ENCODE measurements at regions not wholly inside any gene's neighbourhood (a gene's known extent, or its start where the extent isn't known, plus 50 kb on each side); places are given as distances from the start of the nearest gene placed in this dataset.

DNA sequence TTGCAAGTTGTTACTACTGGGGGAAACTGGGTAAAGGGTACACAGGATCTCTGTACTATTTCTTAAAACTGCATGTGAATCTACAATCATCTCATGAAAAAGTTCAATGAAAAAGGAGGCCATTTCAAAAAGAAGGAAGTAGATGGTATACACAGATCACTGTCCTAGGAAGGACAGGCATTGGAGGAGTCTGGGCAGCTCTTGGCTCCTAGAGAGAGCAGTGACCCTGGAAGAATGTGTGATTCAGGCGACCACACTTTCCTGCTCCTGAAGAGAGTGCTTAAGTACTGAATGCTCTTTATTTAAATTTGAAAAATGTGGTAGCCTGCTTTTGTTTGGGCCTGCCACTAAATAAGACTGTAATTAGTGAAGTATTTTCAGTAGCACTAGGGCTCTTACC, 318.1 kb upstream of the CASK start:
- TF ChIP-seq, protein P1, sequence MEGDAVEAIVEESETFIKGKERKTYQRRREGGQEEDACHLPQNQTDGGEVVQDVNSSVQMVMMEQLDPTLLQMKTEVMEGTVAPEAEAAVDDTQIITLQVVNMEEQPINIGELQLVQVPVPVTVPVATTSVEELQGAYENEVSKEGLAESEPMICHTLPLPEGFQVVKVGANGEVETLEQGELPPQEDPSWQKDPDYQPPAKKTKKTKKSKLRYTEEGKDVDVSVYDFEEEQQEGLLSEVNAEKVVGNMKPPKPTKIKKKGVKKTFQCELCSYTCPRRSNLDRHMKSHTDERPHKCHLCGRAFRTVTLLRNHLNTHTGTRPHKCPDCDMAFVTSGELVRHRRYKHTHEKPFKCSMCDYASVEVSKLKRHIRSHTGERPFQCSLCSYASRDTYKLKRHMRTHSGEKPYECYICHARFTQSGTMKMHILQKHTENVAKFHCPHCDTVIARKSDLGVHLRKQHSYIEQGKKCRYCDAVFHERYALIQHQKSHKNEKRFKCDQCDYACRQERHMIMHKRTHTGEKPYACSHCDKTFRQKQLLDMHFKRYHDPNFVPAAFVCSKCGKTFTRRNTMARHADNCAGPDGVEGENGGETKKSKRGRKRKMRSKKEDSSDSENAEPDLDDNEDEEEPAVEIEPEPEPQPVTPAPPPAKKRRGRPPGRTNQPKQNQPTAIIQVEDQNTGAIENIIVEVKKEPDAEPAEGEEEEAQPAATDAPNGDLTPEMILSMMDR (IDR thresholded peaks at IDR 0.05): no peak
- TF ChIP-seq, protein P2, sequence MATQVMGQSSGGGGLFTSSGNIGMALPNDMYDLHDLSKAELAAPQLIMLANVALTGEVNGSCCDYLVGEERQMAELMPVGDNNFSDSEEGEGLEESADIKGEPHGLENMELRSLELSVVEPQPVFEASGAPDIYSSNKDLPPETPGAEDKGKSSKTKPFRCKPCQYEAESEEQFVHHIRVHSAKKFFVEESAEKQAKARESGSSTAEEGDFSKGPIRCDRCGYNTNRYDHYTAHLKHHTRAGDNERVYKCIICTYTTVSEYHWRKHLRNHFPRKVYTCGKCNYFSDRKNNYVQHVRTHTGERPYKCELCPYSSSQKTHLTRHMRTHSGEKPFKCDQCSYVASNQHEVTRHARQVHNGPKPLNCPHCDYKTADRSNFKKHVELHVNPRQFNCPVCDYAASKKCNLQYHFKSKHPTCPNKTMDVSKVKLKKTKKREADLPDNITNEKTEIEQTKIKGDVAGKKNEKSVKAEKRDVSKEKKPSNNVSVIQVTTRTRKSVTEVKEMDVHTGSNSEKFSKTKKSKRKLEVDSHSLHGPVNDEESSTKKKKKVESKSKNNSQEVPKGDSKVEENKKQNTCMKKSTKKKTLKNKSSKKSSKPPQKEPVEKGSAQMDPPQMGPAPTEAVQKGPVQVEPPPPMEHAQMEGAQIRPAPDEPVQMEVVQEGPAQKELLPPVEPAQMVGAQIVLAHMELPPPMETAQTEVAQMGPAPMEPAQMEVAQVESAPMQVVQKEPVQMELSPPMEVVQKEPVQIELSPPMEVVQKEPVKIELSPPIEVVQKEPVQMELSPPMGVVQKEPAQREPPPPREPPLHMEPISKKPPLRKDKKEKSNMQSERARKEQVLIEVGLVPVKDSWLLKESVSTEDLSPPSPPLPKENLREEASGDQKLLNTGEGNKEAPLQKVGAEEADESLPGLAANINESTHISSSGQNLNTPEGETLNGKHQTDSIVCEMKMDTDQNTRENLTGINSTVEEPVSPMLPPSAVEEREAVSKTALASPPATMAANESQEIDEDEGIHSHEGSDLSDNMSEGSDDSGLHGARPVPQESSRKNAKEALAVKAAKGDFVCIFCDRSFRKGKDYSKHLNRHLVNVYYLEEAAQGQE (IDR thresholded peaks at IDR 0.05; ENCODE audit: insufficient read depth in 1 of 2, low read depth in 2 of 2, low read length in 1 of 2): no peak
- TF ChIP-seq POLR2AphosphoS5 (IDR thresholded peaks at IDR 0.05; ENCODE audit: low read depth, low read length) (no peak), TCF7L2 (IDR thresholded peaks at IDR 0.05; ENCODE audit: low read depth, low read length) (no peak)

All from Panc1 (cell line).